ENCODE measurements at regions not wholly inside any gene's neighbourhood (a gene's known extent, or its start where the extent isn't known, plus 50 kb on each side); places are given as distances from the start of the nearest gene placed in this dataset.
"Not testable (repeated sequence)": the region's sequence is repeated elsewhere in the genome, so short reads cannot be mapped to it uniquely, and the experiment has no call there.

- H3K27ac ChIP-seq; intact Hi-C loops (cut with DNase I); H3K4me1 ChIP-seq; ATAC-seq; DNase-seq; H3K9me3 ChIP-seq; FAIRE-seq; H3K27me3 ChIP-seq; H3K36me3 ChIP-seq; H3K4me3 ChIP-seq: not testable (repeated sequence)
- WGBS, 2 donors: 25 to 30% methylated on average over 2 of the region's 2 CpGs
Measured at GRCh38 chr18:14606546-14606945, 63.1 kb upstream of the POTEC start.

- H3K27ac ChIP-seq; DNase-seq; H3K27me3 ChIP-seq; H3K4me3 ChIP-seq; FAIRE-seq; H3K9me3 ChIP-seq; intact Hi-C loops (cut with DNase I); H3K36me3 ChIP-seq; ATAC-seq; H3K4me1 ChIP-seq: not testable (repeated sequence)
- 0% methylated on average over 1 of the region's 1 CpG for WGBS, 2 donors
Measured at GRCh38 chr18:14607360-14607759, 64.0 kb upstream of the POTEC start.

GRCh38 chr18:14612422-14612821 lies 69.0 kb upstream of the POTEC start:
- H3K9me3 ChIP-seq; H3K4me1 ChIP-seq; DNase-seq; intact Hi-C loops (cut with DNase I); H3K27me3 ChIP-seq; H3K27ac ChIP-seq; H3K36me3 ChIP-seq; FAIRE-seq; ATAC-seq; H3K4me3 ChIP-seq: not testable (repeated sequence)

GRCh38 chr18:14614485-14614884 lies 71.1 kb upstream of the POTEC start:
- ATAC-seq; H3K36me3 ChIP-seq; H3K27ac ChIP-seq; H3K4me1 ChIP-seq; H3K9me3 ChIP-seq; intact Hi-C loops (cut with DNase I); H3K4me3 ChIP-seq; H3K27me3 ChIP-seq; FAIRE-seq; DNase-seq: not testable (repeated sequence)
- 37 to 61% methylated on average over 3 of the region's 4 CpGs for WGBS, 2 donors

- 38 to 79% methylated on average over 3 to 4 of the region's 5 CpGs for WGBS, 2 donors
- FAIRE-seq; H3K27me3 ChIP-seq; DNase-seq; H3K4me1 ChIP-seq; H3K36me3 ChIP-seq; ATAC-seq; H3K9me3 ChIP-seq; H3K27ac ChIP-seq; intact Hi-C loops (cut with DNase I); H3K4me3 ChIP-seq: not testable (repeated sequence)
Measured at GRCh38 chr18:14627336-14627735, 83.9 kb upstream of the POTEC start.

GRCh38 chr18:14628323-14628978 lies 85.1 kb upstream of the POTEC start:
- intact Hi-C loops (cut with DNase I); H3K9me3 ChIP-seq; H3K36me3 ChIP-seq; H3K27me3 ChIP-seq; ATAC-seq; FAIRE-seq; H3K4me1 ChIP-seq; DNase-seq; H3K27ac ChIP-seq; H3K4me3 ChIP-seq: not testable (repeated sequence)
- WGBS, 2 donors: 26 to 47% methylated on average over 3 of the region's 3 CpGs

GRCh38 chr18:14628979-14629325 lies 85.6 kb upstream of the POTEC start:
- intact Hi-C loops (cut with DNase I); H3K9me3 ChIP-seq; H3K4me1 ChIP-seq; H3K27me3 ChIP-seq; ATAC-seq; DNase-seq; H3K36me3 ChIP-seq; H3K4me3 ChIP-seq; FAIRE-seq; H3K27ac ChIP-seq: not testable (repeated sequence)
- WGBS, 2 donors: 61 to 66% methylated on average over 1 of the region's 1 CpG

GRCh38 chr18:14632976-14633375 lies 89.6 kb upstream of the POTEC start:
- DNase-seq: peak in 1 of 6 donors; percentile 23
- H3K36me3 ChIP-seq; FAIRE-seq; intact Hi-C loops (cut with DNase I); H3K27me3 ChIP-seq; H3K4me3 ChIP-seq; ATAC-seq; H3K9me3 ChIP-seq; H3K27ac ChIP-seq; H3K4me1 ChIP-seq: not testable (repeated sequence)
- WGBS, 2 donors: 79 to 91% methylated on average over 9 to 15 of the region's 16 CpGs

- H3K9me3 ChIP-seq; H3K36me3 ChIP-seq; DNase-seq; ATAC-seq; H3K4me3 ChIP-seq; H3K27me3 ChIP-seq; H3K27ac ChIP-seq; FAIRE-seq; intact Hi-C loops (cut with DNase I); H3K4me1 ChIP-seq: not testable (repeated sequence)
- 30 to 44% methylated on average over 3 to 4 of the region's 5 CpGs for WGBS, 2 donors
Measured at GRCh38 chr18:14638008-14638407, 94.6 kb upstream of the POTEC start.

- FAIRE-seq; ATAC-seq; intact Hi-C loops (cut with DNase I); H3K27ac ChIP-seq; H3K4me1 ChIP-seq; H3K36me3 ChIP-seq; H3K9me3 ChIP-seq; H3K27me3 ChIP-seq; H3K4me3 ChIP-seq: not testable (repeated sequence)
- DNase-seq: peak in 2 of 6 donors; percentile 14 to 66
- WGBS, 2 donors: 41 to 79% methylated on average over 11 to 13 of the region's 13 CpGs
Measured at GRCh38 chr18:14641121-14641520, 97.7 kb upstream of the POTEC start.

- H3K36me3 ChIP-seq; H3K27me3 ChIP-seq; intact Hi-C loops (cut with DNase I); H3K9me3 ChIP-seq; H3K4me3 ChIP-seq; FAIRE-seq; H3K4me1 ChIP-seq; ATAC-seq; H3K27ac ChIP-seq: not testable (repeated sequence)
- 57 to 71% methylated on average over 8 of the region's 8 CpGs for WGBS, 2 donors
- DNase-seq: peak in 1 of 6 donors; percentile 49
Measured at GRCh38 chr18:14643715-14644290, 100.4 kb upstream of the POTEC start.

GRCh38 chr18:14693051-14693450 lies 54.9 kb upstream of the ANKRD30B start:
- ATAC-seq; DNase-seq; intact Hi-C loops (cut with DNase I); FAIRE-seq; H3K4me3 ChIP-seq; H3K9me3 ChIP-seq; H3K4me1 ChIP-seq; H3K36me3 ChIP-seq; H3K27me3 ChIP-seq; H3K27ac ChIP-seq: not testable (repeated sequence)
- WGBS, 2 donors: 50 to 83% methylated on average over 2 of the region's 2 CpGs

GRCh38 chr18:14693882-14694281 lies 54.1 kb upstream of the ANKRD30B start:
- H3K36me3 ChIP-seq; H3K4me1 ChIP-seq; H3K9me3 ChIP-seq; H3K27me3 ChIP-seq; H3K27ac ChIP-seq; FAIRE-seq; ATAC-seq; H3K4me3 ChIP-seq; intact Hi-C loops (cut with DNase I); DNase-seq: not testable (repeated sequence)
- 58 to 79% methylated on average over 5 of the region's 5 CpGs for WGBS, 2 donors
